ENCODE measurements at regions not wholly inside any gene's neighbourhood (a gene's known extent, or its start where the extent isn't known, plus 50 kb on each side); places are given as distances from the start of the nearest gene placed in this dataset.

GRCh38 chr13:111539252-111539651, 218.8 kb downstream of the TEX29 start:
- no peak for ATAC-seq (replicated peaks; ENCODE audit: extremely low read depth, poor library complexity, severe bottlenecking)

GRCh38 chr13:111539791-111540446, 219.5 kb downstream of the TEX29 start:
- no peak overlapping the region for H3K27ac Mint-ChIP-seq (ENCODE audit: low read depth)
- no peaks in the 10 kb centered on the region for H3K9me3 Mint-ChIP-seq
- peaks cover 50% of the 10 kb centered on the region for H3K27me3 Mint-ChIP-seq
- ATAC-seq (replicated peaks; ENCODE audit: extremely low read depth, poor library complexity, severe bottlenecking) (no peak), DNase-seq (ENCODE audit: low spot score in 2 of 2) (no peak)
- H3K36me3 Mint-ChIP-seq (ENCODE audit: insufficient read depth): no peaks in the 10 kb centered on the region
- no peak overlapping the region for H3K4me3 Mint-ChIP-seq
- H3K4me1 Mint-ChIP-seq: no peaks in the 10 kb centered on the region

More at GRCh38 chr13:111539252-111539651, 218.8 kb downstream of the TEX29 start:
- H3K36me3 Mint-ChIP-seq (ENCODE audit: insufficient read depth): no peaks in the 10 kb centered on the region
- H3K27me3 Mint-ChIP-seq: peaks cover 57% of the 10 kb centered on the region
- H3K9me3 Mint-ChIP-seq: no peaks in the 10 kb centered on the region
- H3K27ac Mint-ChIP-seq (ENCODE audit: low read depth): no peak overlapping the region
- H3K4me1 Mint-ChIP-seq: no peaks in the 10 kb centered on the region
- DNase-seq (ENCODE audit: low spot score in 2 of 2): no peak
- H3K4me3 Mint-ChIP-seq: no peak overlapping the region

- peaks cover 45% of the 10 kb centered on the region for H3K27me3 Mint-ChIP-seq
- H3K4me3 Mint-ChIP-seq: no peak overlapping the region
- H3K36me3 Mint-ChIP-seq (ENCODE audit: insufficient read depth): no peaks in the 10 kb centered on the region
- H3K9me3 Mint-ChIP-seq: no peaks in the 10 kb centered on the region
- no peaks in the 10 kb centered on the region for H3K4me1 Mint-ChIP-seq
- H3K27ac Mint-ChIP-seq (ENCODE audit: low read depth): no peak overlapping the region
- DNase-seq (ENCODE audit: low spot score in 2 of 2): no peak
- no peak for ATAC-seq (replicated peaks; ENCODE audit: extremely low read depth, poor library complexity, severe bottlenecking)
These were observed 220.0 kb downstream of the TEX29 start for GRCh38 chr13:111540486-111540885.

- DNase-seq (ENCODE audit: low spot score in 2 of 2): no peak
- Mint-ChIP-seq H3K9me3 (no peaks in the 10 kb centered on the region), H3K27me3 (peaks cover 36% of the 10 kb centered on the region), H3K4me1 (no peaks in the 10 kb centered on the region), H3K36me3 (ENCODE audit: insufficient read depth) (no peaks in the 10 kb centered on the region), H3K27ac (ENCODE audit: low read depth) (no peak overlapping the region), H3K4me3 (no peak overlapping the region)
- no peak for ATAC-seq (replicated peaks; ENCODE audit: extremely low read depth, poor library complexity, severe bottlenecking)
These were observed 220.9 kb downstream of the TEX29 start for GRCh38 chr13:111541345-111541744.

GRCh38 chr13:111541752-111542529, 221.5 kb downstream of the TEX29 start:
- Mint-ChIP-seq H3K4me3 (no peak overlapping the region), H3K27ac (ENCODE audit: low read depth) (no peak overlapping the region), H3K36me3 (ENCODE audit: insufficient read depth) (no peaks in the 10 kb centered on the region), H3K9me3 (no peaks in the 10 kb centered on the region), H3K4me1 (no peaks in the 10 kb centered on the region), H3K27me3 (peaks cover 31% of the 10 kb centered on the region)
- ATAC-seq (replicated peaks; ENCODE audit: extremely low read depth, poor library complexity, severe bottlenecking) (no peak), DNase-seq (ENCODE audit: low spot score in 2 of 2) (no peak)

GRCh38 chr13:111542530-111543341, 222.3 kb downstream of the TEX29 start:
- no peak for ATAC-seq (replicated peaks; ENCODE audit: extremely low read depth, poor library complexity, severe bottlenecking)
- H3K27ac Mint-ChIP-seq (ENCODE audit: low read depth): no peak overlapping the region
- H3K4me1 Mint-ChIP-seq: no peaks in the 10 kb centered on the region
- no peak overlapping the region for H3K4me3 Mint-ChIP-seq
- H3K36me3 Mint-ChIP-seq (ENCODE audit: insufficient read depth): no peaks in the 10 kb centered on the region
- peaks cover 23% of the 10 kb centered on the region for H3K27me3 Mint-ChIP-seq
- DNase-seq (ENCODE audit: low spot score in 2 of 2): no peak
- no peaks in the 10 kb centered on the region for H3K9me3 Mint-ChIP-seq

- Mint-ChIP-seq H3K4me1 (no peaks in the 10 kb centered on the region), H3K36me3 (ENCODE audit: insufficient read depth) (no peaks in the 10 kb centered on the region), H3K27me3 (no peaks in the 10 kb centered on the region), H3K4me3 (no peak overlapping the region), H3K9me3 (no peaks in the 10 kb centered on the region), H3K27ac (ENCODE audit: low read depth) (no peak overlapping the region)
- ATAC-seq (replicated peaks; ENCODE audit: extremely low read depth, poor library complexity, severe bottlenecking): no peak
- no peak for DNase-seq (ENCODE audit: low spot score in 2 of 2)
These were observed 226.7 kb downstream of the TEX29 start for GRCh38 chr13:111546921-111547675.

GRCh38 chr13:111547726-111548273, 227.4 kb downstream of the TEX29 start:
- H3K4me3 Mint-ChIP-seq: no peak overlapping the region
- H3K4me1 Mint-ChIP-seq: no peaks in the 10 kb centered on the region
- no peak overlapping the region for H3K27ac Mint-ChIP-seq (ENCODE audit: low read depth)
- no peak for DNase-seq (ENCODE audit: low spot score in 2 of 2)
- H3K9me3 Mint-ChIP-seq: no peaks in the 10 kb centered on the region
- H3K36me3 Mint-ChIP-seq (ENCODE audit: insufficient read depth): no peaks in the 10 kb centered on the region
- ATAC-seq (replicated peaks; ENCODE audit: extremely low read depth, poor library complexity, severe bottlenecking): no peak
- no peaks in the 10 kb centered on the region for H3K27me3 Mint-ChIP-seq

- Mint-ChIP-seq H3K9me3 (no peaks in the 10 kb centered on the region), H3K27ac (ENCODE audit: low read depth) (no peak overlapping the region), H3K27me3 (peaks cover 5% of the 10 kb centered on the region), H3K4me3 (no peak overlapping the region), H3K36me3 (ENCODE audit: insufficient read depth) (no peaks in the 10 kb centered on the region), H3K4me1 (no peaks in the 10 kb centered on the region)
- no peak for DNase-seq (ENCODE audit: low spot score in 2 of 2)
- no peak for ATAC-seq (replicated peaks; ENCODE audit: extremely low read depth, poor library complexity, severe bottlenecking)
These were observed 227.9 kb downstream of the TEX29 start for GRCh38 chr13:111548301-111548700.

- no peak overlapping the region for H3K27ac Mint-ChIP-seq (ENCODE audit: low read depth)
- no peaks in the 10 kb centered on the region for H3K36me3 Mint-ChIP-seq (ENCODE audit: insufficient read depth)
- no peak for DNase-seq (ENCODE audit: low spot score in 2 of 2)
- H3K4me1 Mint-ChIP-seq: no peaks in the 10 kb centered on the region
- ATAC-seq (replicated peaks; ENCODE audit: extremely low read depth, poor library complexity, severe bottlenecking): no peak
- H3K4me3 Mint-ChIP-seq: no peak overlapping the region
- no peaks in the 10 kb centered on the region for H3K9me3 Mint-ChIP-seq
- H3K27me3 Mint-ChIP-seq: peaks cover 9% of the 10 kb centered on the region
These were observed 228.4 kb downstream of the TEX29 start for GRCh38 chr13:111548805-111549204.

GRCh38 chr13:111549464-111549863, 229.0 kb downstream of the TEX29 start:
- Mint-ChIP-seq H3K4me3 (no peak overlapping the region), H3K9me3 (no peaks in the 10 kb centered on the region), H3K36me3 (ENCODE audit: insufficient read depth) (no peaks in the 10 kb centered on the region), H3K27me3 (peaks cover 9% of the 10 kb centered on the region), H3K4me1 (no peaks in the 10 kb centered on the region), H3K27ac (ENCODE audit: low read depth) (no peak overlapping the region)
- ATAC-seq (replicated peaks; ENCODE audit: extremely low read depth, poor library complexity, severe bottlenecking) (no peak), DNase-seq (ENCODE audit: low spot score in 2 of 2) (no peak)

- no peak for ATAC-seq (replicated peaks; ENCODE audit: extremely low read depth, poor library complexity, severe bottlenecking)
- Mint-ChIP-seq H3K36me3 (ENCODE audit: insufficient read depth) (no peaks in the 10 kb centered on the region), H3K4me3 (no peak overlapping the region), H3K27ac (ENCODE audit: low read depth) (no peak overlapping the region), H3K9me3 (no peaks in the 10 kb centered on the region), H3K4me1 (no peaks in the 10 kb centered on the region), H3K27me3 (peaks cover 9% of the 10 kb centered on the region)
- no peak for DNase-seq (ENCODE audit: low spot score in 2 of 2)
These were observed 229.6 kb downstream of the TEX29 start for GRCh38 chr13:111550062-111550461.

Data from central memory CD8-positive, alpha-beta T cell (primary cell).